ENCODE measurements at regions not wholly inside any gene's neighbourhood (a gene's known extent, or its start where the extent isn't known, plus 50 kb on each side); places are given as distances from the start of the nearest gene placed in this dataset.

DNA sequence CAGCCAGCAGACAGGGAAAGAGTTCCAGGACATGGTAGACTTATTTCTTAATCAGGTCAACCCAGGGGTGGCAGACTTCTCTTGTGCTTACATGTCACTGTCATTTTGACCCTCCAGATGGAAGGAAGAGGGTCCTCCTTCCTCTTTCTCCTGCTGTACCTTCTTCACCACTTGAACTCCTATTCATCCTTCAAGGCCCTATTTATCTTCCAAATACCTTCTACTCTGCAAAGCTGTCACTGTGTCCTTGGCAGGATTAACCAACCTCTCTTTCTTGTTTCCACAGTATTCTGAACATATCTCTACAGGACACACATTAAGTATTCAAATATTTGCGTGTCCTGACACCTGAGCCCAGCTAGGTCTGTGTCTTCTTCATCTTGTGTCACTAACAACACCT lies 163.1 kb downstream of the DICER1 start:
- no peak for DNase-seq

DNA sequence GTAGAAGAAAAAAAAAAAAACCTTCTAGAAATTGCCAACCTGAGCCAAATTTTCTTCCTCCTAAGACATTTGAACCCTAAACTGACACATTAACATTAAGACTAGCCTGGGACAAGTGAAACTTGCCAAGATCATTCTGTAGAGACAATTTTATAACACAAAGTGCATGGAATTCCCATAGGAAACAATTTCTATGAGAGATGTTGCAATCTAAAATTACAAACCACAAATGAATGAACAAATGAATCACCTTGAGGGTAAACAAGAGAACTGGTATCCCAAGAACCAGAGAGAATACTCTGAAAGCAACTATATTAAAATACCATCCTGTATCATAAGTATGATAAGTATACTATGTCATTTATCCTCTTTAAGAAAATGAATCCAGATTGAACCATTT lies 165.3 kb downstream of the DICER1 start:
- no peak for DNase-seq

DNA sequence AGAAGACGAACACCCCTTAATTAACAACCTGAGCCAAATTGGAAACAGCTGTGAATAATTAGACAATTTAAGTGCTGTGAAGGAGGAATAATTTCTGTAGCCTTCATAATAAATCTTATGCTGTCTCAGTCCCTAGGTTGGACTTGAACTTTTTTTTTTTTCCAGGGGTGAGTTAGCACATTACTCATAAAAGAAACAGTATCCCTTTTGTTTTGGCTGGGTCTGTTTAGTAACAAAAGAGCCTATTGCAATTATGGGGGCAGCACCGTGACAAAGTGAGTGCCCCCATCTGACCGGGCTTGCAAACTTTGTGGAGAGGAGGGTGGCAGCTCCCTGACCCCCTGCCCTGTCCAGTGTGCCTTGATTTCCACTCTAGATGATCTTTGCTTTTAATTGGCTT lies 167.4 kb downstream of the DICER1 start:
- DNase-seq = no peak

DNA sequence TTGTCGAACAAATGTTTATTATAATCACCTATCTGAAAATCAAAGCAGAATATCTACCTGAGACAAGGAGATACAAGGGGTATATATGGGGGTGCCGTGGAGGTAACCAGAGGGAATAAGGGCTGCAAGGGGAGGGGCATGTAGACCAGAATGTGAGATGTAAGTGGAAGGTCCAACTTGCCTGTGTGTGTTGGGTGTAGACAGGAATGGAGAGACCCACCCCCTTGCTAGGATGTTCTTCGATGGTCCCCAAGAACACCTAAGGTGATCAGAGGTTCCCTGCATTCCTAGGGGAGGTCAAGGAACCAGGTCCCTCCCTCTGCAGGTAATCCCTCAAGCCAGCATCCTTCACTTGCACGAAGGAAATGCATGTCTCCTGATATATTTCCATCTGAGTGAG lies 167.9 kb downstream of the DICER1 start:
- DNase-seq = no peak

DNA sequence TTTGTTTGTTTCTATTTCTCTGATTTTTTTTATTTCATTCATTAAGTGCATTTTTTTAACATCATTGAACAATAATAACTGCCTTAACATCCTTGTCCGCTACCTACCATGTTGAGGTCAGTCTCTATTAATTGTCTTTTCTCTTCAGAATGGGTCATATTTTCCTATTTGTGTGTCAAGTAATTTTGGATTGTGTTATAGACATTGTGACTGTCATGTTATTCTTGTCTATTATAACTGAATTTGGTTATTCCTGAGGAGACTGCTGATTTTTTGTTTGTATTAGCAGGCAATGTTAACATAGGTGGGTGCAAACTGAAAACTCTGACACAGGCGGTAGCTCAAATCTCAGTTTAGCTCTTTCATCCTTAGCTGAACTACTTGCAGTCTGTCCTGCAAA lies 169.9 kb downstream of the DICER1 start:
- DNase-seq = no peak

DNA sequence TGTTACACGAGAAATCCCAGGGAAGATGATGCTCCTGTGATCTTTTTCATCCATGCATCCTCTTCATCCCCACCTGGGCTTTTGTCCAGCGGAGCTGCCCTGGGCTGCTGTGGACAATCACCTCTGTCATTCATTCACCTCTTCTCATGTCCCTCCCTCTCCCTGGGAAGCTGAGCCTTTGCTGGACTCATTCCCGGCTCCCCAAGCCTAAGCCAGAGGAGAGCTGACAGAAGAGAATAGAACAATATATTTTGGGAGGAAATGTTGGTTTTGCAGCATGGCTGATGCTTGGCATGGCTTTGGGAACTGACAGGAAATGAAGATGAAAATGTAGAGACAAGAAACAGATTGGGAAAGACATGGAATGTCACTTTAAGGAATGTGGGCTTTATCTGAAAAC lies 177.4 kb downstream of the DICER1 start:
- DNase-seq = no peak

DNA sequence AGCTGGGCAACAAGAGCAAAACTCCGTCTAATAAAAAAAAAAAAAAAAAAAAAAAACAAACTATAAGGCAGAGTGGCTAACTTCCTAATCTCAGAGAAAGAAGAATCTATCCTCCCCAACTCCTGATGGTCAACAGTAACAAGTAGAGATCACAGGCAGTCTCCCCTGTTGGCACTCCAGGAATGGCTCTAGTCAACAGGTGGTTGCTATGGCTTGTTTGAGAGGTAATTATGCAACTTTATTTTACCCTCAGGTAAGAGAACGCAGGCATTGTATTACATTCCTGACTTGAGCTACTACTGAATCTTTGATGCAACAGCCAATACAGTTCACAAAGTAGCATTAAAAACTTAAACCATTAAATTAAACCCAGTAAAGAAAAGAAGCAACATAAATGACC lies 180.3 kb downstream of the DICER1 start:
- no peak for DNase-seq

DNA sequence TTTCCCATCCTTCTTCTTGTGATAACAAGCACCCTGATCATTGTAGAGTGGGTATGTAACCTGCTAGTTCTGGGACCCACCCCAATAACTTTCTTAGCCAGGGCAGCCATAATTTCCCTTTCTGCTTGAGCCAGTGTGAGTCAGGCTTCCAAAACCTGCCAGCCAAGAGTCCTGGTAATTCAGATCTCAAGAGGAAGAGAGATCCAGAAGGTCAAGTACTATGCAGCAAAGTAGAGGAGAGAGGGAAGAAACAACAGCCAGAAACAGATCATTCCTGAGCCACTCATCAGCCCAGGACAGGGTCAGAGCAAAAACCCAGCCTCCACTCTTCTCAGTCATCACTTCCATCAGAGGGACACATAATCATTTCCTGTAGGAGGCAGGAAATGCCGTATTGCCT lies 182.0 kb downstream of the DICER1 start:
- DNase-seq = no peak

DNA sequence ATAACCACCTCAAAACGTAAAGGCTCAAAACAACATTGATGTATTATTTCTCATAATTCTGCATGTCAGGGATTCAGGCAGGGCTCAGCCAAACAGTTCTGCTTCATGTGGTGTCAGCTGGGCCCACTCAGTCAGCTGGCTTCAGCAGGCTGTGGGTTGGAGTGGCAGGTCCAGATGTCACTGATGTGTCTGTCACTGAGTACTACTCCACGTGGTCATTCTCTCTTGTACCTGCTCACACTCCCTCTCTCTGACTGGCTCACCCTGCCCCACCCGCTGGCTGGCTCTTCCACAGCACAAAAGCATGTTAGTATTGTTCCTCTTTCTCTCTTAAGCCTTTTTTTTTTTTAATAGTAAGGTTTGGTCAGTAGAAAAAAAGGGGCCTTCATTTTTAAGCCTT lies 182.4 kb downstream of the DICER1 start:
- DNase-seq = no peak

DNA sequence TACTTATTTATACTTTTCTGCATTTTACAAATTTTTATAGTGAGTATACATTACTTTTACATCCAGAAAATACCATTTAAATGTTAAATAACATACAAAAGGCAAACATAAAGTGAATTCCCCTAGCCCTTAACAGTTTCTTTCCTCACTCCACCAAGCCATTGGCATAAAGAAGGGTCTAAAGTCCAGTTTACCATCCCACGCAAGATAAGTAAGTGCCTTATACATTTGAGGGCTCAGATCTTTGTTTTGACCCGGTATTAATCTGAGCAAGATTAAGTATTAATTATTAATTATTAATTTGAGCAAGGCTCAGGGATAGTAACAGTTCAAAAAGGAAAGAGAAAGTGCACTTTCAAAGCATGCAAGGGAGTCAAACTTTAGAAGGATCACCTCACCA lies 182.9 kb downstream of the DICER1 start:
- DNase-seq = no peak

DNA sequence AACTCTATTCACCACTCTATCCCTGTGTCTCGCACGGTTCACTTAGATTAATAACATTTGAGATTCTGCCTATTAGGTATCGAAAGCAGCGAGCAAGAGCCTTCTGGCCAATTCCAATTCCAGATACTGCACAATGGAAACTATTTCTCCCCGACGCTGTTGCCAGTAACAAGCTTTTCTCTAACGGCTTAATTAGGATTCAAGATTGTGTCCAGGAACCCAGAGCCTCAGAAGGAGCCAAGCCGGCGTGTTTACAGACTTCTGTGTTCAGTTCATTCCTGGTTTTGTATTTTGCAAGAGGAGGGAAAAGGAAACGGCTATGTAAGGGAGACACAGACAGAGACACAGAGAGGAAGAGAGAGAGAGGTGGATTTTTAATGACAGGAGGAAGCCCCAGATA lies 185.6 kb downstream of the DICER1 start:
- no peak for DNase-seq

DNA sequence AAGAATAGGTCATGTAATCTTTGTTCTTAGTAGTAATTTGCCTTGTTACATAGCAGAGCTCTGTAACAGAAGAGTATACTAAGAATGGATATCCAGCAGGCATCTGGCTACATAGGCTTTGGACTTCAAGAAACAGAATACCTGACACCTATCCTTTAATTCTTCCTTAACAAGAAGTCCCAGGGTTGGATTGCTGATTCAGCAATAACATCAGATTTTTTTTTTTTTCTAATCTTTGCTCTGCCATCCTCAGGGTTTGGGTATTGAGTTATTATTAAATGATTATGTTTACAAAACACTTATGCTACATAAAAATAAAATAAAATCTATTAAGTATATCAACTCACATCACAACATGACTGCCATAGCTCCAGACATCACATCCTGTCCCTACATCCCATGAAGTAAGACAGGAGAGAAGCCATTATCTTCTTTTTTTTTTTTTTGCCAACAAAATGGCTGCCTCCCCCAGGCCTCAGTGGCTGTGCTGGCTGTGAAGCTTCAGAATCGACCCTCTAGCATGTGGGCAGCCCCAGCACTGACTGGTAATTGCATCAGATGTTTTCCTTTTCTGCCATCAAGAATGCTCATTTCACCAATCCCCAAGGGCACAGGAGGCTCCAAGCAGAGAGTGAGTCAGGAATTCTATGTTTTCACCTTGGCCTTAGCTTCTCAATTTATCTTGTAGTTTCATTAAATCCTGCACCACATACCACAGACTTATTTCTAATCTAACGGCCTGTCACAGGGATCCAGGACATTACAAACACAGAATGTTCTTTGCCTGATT lies 186.2 kb downstream of the DICER1 start:
- no peak for DNase-seq

DNA sequence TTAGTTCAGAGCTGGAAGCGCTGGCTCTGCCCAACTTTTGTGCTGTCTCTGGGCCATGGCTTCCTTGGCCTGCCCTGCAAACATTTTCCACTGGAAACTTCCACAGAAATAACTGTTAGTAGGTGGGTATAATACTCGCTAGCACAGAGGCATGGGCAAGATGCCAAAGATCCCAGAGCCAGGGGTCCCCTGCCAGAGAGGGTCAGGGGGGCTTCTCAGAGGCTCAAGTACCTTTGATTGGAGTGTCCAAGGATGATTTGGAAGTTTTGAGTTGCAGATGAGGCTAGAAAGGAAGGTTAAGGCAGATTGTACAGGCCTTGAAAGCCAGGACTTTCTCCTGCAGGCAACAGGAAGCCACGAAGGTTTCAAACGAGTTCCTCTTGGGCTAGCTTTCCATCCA lies 187.6 kb downstream of the DICER1 start:
- no peak for DNase-seq

DNA sequence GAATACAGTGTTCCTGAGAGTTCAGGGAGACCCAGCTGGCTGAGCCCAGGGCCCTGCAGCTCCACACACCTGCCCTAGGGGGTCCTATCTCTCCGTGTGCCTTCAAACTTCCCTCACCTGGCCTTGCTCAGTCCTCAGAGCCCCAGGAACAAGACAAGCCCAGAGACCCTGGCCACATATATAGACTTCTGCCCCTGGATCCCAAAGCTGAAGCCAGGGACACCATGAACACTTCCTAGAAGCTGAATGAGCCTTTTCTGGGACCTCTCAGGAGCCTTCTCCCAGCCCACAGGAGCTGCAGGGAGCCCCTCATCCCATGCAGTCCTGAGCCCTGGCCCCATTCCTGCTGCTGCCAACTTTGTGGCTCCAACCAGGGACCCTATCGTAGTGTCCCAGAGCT lies 190.5 kb downstream of the DICER1 start:
- DNase-seq = no peak

DNA sequence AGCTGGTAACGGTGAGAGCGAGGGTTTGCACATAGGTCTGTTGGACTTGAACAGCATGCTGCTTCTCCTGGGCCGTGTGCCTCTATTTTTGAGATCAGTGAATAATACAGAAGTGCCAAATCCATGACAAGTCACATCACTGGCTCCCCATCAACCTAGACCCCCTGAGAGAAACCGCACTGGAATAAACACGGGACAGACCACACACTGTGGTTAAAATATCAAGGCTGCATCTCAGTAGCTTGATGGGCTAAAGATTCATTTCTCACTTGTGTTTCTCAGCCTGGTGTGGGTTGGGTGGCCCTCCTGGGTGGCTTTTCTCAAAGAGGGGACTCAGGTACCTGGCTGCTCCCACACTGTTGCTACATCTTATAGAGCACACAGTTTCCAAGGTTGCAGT lies 191.0 kb downstream of the DICER1 start:
- no peak for DNase-seq

DNA sequence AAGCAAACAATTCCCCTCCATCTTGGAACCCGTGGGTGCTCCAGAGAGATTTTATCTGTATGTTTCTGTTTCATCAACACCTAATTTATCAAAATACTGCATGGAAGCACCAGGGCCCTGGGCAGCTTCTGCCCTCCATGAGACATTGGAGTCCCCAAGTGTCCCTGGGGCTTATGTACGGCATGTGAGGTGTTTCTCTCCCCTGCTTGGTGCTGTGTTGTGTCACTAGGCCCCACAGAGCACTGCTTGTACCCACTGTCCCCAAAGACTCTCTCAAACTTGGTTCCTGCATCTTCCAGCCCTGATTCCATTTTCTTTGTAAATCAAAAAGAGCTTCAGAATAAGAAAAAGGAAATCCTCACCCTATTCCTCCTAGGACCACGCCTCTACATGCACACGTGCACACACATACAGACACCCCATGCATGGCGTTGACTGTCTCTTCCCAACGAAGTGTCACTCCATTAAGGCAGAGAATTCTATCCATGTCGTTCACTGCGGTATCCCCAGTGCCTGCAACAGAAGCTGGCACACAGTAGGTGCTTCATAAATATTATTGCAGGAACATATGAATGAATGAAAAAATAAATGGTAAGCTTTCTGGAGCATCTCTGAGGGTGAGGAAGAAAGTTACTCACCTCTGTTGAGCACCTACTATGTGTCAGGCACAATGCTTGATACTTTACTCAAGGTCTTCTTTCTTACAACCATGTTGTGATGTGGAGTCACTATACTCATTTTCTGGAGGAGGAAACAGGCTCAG lies 191.6 kb downstream of the DICER1 start:
- DNase-seq = no peak

DNA sequence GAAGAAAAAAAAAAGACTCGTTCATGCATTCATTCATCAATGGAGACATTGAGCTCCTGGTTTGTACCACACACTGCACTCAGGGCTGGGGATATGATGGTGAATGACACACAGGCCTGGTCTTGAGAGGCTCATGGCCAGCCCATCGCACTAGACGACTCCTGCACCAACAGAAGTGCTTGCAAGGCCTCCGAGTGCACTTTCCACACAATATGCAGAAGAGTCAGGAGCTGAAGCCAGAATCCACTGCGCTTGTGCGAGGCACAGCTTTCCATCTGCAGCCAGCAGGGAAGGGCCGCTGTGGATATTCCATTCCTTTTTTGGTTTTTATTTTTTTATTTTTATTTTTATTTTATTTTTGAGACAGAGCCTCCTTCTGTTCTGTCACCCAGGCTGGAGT lies 192.4 kb downstream of the DICER1 start:
- no peak for DNase-seq

DNA sequence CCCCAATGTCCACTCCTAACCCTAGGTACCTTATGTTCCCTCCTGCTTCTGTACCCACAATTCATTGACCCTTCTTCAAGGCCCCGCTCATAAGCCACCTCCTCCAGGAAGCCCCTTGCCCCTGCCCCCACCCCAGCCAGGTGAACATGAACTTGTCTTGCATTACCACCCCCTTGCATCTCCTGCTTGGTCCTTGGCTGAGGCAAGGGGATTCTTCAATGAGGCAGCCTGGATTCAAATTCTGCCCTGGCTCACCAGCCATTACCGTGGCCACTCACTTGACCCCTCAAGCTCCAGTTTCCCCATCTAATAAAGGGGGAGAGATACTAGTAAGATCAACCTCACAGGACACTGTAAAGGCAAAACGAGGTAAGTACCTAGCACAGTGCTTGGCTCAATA lies 193.1 kb downstream of the DICER1 start:
- DNase-seq = no peak

DNA sequence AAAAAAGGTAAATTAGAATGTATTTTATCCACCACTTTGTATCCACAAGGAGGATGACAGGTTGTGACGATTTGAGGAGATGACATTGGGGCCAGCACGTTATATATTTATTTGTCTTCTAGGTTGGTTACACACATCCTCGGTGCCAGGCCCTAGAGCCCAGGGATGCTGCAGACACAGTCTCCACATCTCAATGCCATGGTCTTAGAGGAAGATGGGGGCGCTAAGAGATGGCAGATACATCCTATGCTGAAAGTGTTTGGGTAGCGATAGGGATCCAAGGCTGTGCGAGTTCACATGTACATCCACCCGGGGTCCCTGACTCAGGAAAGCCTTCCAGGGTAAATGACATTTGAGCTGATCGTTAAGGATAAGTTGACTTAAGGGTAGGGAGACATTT lies 193.1 kb upstream of the GSC start:
- no peak for DNase-seq

DNA sequence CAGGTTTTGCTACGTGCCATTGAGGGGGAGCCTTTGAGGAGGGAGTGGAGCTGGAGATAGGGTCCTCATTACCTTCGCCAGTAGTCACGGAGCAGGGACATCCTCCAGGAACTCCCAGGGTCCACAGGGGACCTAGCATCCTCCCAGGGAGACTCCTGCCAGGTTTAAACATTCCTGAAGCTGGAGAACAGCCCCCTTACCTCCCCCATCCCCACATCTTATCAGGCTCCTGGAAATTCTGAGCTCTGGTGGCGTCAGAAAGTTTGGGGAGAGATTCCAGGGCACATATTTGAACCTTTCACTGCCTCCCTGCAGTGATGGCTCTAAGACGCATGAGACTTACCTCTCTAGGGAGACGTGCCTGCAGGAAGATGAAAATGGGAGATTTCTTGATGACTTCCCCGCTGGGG lies 192.3 kb upstream of the GSC start:
- DNase-seq = no peak

DNA sequence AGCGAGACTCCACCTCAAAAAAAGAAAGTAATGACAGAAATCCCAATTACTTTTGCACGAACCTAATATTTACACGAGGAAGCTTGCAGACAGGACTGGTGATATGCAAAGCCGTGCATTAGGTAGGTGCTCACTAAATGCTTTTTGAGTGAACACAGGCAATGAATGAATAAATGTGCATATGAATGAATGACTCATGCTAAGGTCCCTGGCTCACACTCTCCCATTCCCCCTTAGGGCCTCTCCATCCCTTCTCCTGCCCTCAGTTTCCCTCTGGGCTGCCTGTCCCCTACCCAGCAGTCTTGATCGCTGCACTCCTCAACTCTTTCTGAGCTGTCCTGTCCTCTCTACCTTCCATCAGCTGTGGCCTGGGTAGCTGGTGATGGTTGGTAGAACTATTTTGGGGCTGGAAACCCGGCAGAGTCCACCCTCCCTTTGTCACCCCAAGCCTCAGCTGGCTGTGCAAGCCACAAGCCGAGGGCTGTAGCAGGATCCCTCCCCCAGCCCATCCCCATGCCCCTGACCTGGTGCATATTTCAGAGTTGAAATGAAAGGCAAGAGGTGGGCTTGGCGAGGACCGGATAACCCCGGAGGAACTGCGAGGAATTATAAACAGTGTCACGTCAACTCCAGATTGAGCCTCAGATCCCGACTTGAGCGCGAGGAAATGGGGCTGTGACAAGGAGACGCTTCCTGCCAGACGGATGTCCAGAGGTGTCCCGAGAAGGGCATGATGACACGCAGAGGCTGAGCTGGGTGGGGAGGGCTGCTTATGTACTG lies 191.7 kb upstream of the GSC start:
- DNase-seq = no peak

DNA sequence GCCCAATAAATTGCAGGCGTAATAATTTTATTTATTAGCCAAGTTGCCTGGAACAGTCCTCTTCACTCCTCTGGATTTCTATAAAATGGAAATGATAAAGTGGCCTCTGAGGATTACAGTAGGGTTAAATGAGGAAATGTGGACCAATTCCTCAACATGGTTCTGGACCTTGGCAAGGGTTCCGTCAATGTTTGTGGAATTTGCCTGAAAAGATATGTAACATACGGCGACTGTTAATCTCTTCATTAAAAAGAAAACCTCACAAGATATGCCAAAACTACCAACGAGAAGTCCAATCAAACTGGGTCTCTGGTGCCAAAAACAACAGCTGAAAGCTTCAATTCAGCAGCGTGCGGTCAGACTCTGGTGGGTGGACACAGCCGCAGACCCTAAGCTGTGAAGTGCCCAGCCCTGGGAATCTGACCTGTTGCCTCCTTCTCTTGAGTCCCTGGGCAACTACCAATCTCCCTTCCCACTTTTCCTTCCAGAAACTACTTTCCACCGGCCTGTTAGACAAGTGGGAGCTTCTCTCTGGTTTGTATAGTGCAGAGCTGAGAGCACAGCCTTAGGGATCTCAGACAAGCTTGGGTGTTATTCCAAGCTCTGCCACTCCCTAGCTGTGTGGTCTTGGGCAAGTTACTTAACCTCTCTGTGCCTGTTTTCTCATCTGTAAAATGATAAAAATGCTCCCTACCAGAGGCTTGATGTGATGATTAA lies 190.5 kb upstream of the GSC start:
- no peak for DNase-seq
